ENCODE measurements at regions not wholly inside any gene's neighbourhood (a gene's known extent, or its start where the extent isn't known, plus 50 kb on each side); places are given as distances from the start of the nearest gene placed in this dataset.

DNA sequence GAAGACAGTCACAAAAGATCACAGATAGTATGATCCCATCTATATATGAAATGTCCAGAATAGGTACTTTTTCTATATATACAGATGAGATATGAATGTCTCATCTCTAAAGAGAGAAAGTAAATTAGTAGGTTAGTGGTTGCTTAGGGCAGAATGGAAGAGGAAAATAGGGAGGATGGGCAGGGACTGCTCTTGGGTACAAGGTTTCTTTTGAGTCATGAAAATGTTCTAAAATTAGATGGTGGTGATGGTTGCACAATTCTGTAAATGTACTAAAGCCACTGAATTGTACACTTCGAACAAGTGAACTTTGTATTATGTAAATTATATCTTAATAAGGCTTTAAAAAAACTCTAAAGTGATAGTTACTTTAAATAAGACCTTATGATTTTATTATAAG lies 59.6 kb upstream of the GRAMD2B start (continued):
- TF ChIP-seq, protein P1, sequence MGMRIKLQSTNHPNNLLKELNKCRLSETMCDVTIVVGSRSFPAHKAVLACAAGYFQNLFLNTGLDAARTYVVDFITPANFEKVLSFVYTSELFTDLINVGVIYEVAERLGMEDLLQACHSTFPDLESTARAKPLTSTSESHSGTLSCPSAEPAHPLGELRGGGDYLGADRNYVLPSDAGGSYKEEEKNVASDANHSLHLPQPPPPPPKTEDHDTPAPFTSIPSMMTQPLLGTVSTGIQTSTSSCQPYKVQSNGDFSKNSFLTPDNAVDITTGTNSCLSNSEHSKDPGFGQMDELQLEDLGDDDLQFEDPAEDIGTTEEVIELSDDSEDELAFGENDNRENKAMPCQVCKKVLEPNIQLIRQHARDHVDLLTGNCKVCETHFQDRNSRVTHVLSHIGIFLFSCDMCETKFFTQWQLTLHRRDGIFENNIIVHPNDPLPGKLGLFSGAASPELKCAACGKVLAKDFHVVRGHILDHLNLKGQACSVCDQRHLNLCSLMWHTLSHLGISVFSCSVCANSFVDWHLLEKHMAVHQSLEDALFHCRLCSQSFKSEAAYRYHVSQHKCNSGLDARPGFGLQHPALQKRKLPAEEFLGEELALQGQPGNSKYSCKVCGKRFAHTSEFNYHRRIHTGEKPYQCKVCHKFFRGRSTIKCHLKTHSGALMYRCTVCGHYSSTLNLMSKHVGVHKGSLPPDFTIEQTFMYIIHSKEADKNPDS (CRISPR knock-in tag; IDR thresholded peaks at IDR 0.05) = no peak
- TF ChIP-seq ZNF143 (CRISPR knock-in tag; IDR thresholded peaks at IDR 0.05) (no peak), GATAD2A (CRISPR knock-in tag; IDR thresholded peaks at IDR 0.05) (peak; percentile 57), ZNF331 (CRISPR knock-in tag; IDR thresholded peaks at IDR 0.05) (0 out of 2 replicates have a peak, but pooled peaks have one; percentile 38), ZUFSP (CRISPR knock-in tag; IDR thresholded peaks at IDR 0.05; ENCODE audit: borderline replicate concordance) (no peak), GLI4 (CRISPR knock-in tag; IDR thresholded peaks at IDR 0.05; ENCODE audit: borderline replicate concordance) (no peak), HDAC6 (IDR thresholded peaks at IDR 0.05; ENCODE audit: low read depth, low read length) (no peak), ZNF558 (CRISPR knock-in tag; IDR thresholded peaks at IDR 0.05; ENCODE audit: borderline replicate concordance) (no peak), CEBPB (IDR thresholded peaks at IDR 0.05; ENCODE audit: borderline replicate concordance, low read depth, low read length) (peak; percentile 92), HOXA9 (CRISPR knock-in tag; IDR thresholded peaks at IDR 0.05; ENCODE audit: borderline replicate concordance) (no peak), ZNF772 (CRISPR knock-in tag; IDR thresholded peaks at IDR 0.05) (no peak), ZNF660 (CRISPR knock-in tag; IDR thresholded peaks at IDR 0.05; ENCODE audit: borderline replicate concordance, low read depth) (no peak)
- TF ChIP-seq, protein P2, sequence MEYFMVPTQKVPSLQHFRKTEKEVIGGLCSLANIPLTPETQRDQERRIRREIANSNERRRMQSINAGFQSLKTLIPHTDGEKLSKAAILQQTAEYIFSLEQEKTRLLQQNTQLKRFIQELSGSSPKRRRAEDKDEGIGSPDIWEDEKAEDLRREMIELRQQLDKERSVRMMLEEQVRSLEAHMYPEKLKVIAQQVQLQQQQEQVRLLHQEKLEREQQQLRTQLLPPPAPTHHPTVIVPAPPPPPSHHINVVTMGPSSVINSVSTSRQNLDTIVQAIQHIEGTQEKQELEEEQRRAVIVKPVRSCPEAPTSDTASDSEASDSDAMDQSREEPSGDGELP (IDR thresholded peaks at IDR 0.05; ENCODE audit: borderline replicate concordance, low read depth) = no peak

All from HepG2 (cell line).